ENCODE measurements at regions not wholly inside any gene's neighbourhood (a gene's known extent, or its start where the extent isn't known, plus 50 kb on each side); places are given as distances from the start of the nearest gene placed in this dataset.

GRCh38 chr15:69719527-69720240 is 267.1 kb downstream of the RPLP1 start:
- intact Hi-C loops (cut with DNase I; ENCODE audit: low total_unique reads) = loop anchor here (10.0 kb wide), 1 partner anchor 65 kb away; no protein-coding TSS in a partner anchor
- Histone ChIP-seq H3K27me3 (no peaks in the 10 kb centered on the region), H3K9me3 (no peaks in the 10 kb centered on the region), H3K36me3 (no peaks in the 10 kb centered on the region), H3K27ac (no peak overlapping the region), H3K4me3 (no peak overlapping the region), H3K4me1 (no peaks in the 10 kb centered on the region)
- DNase-seq (ENCODE audit: low spot score in 2 of 2) = no peak
- no peak for TF ChIP-seq CTCF (IDR thresholded peaks at IDR 0.05)
- no peak for TF ChIP-seq POLR2A (IDR thresholded peaks at IDR 0.05)
- no peak for TF ChIP-seq POLR2AphosphoS5 (IDR thresholded peaks at IDR 0.05)

- DNase-seq (ENCODE audit: low spot score in 2 of 2) = no peak
- Histone ChIP-seq H3K27ac (no peak overlapping the region), H3K36me3 (no peaks in the 10 kb centered on the region), H3K27me3 (no peaks in the 10 kb centered on the region), H3K4me1 (no peaks in the 10 kb centered on the region), H3K4me3 (no peak overlapping the region), H3K9me3 (no peaks in the 10 kb centered on the region)
- intact Hi-C loops (cut with DNase I; ENCODE audit: low total_unique reads) = no loop called here
- TF ChIP-seq POLR2AphosphoS5 (IDR thresholded peaks at IDR 0.05) = no peak
Measured at GRCh38 chr15:69720536-69720935, 267.9 kb downstream of the RPLP1 start.

- DNase-seq (ENCODE audit: low spot score in 2 of 2) = no peak
- Histone ChIP-seq H3K4me3 (no peak overlapping the region), H3K4me1 (no peaks in the 10 kb centered on the region), H3K27ac (no peak overlapping the region), H3K36me3 (no peaks in the 10 kb centered on the region), H3K9me3 (no peaks in the 10 kb centered on the region), H3K27me3 (no peaks in the 10 kb centered on the region)
- intact Hi-C loops (cut with DNase I; ENCODE audit: low total_unique reads) = no loop called here
- TF ChIP-seq CTCF (IDR thresholded peaks at IDR 0.05) = no peak
- no peak for TF ChIP-seq POLR2AphosphoS5 (IDR thresholded peaks at IDR 0.05)
Measured at GRCh38 chr15:69722924-69723323, 270.3 kb downstream of the RPLP1 start.

- no peak for DNase-seq (ENCODE audit: low spot score in 2 of 2)
- Histone ChIP-seq H3K36me3 (no peaks in the 10 kb centered on the region), H3K27ac (no peak overlapping the region), H3K4me1 (no peaks in the 10 kb centered on the region), H3K4me3 (no peak overlapping the region), H3K9me3 (no peaks in the 10 kb centered on the region), H3K27me3 (no peaks in the 10 kb centered on the region)
- TF ChIP-seq POLR2A (IDR thresholded peaks at IDR 0.05) = no peak
- no peak for TF ChIP-seq POLR2AphosphoS5 (IDR thresholded peaks at IDR 0.05)
- TF ChIP-seq CTCF (IDR thresholded peaks at IDR 0.05) = no peak
- intact Hi-C loops (cut with DNase I; ENCODE audit: low total_unique reads) = no loop called here
Measured at GRCh38 chr15:69723404-69724096, 270.9 kb downstream of the RPLP1 start.

- intact Hi-C loops (cut with DNase I; ENCODE audit: low total_unique reads) = no loop called here
- no peak overlapping the region for H3K27ac ChIP-seq
- no peaks in the 10 kb centered on the region for H3K4me1 ChIP-seq
- TF ChIP-seq CTCF (IDR thresholded peaks at IDR 0.05) (no peak), POLR2A (IDR thresholded peaks at IDR 0.05) (no peak), POLR2AphosphoS5 (IDR thresholded peaks at IDR 0.05) (no peak)
- DNase-seq (ENCODE audit: low spot score in 2 of 2) = no peak
- no peak overlapping the region for H3K4me3 ChIP-seq
- H3K27me3 ChIP-seq = no peaks in the 10 kb centered on the region
- no peaks in the 10 kb centered on the region for H3K36me3 ChIP-seq
- no peaks in the 10 kb centered on the region for H3K9me3 ChIP-seq
Measured at GRCh38 chr15:69724333-69724732, 271.7 kb downstream of the RPLP1 start.
